LNCAP (cell line): ENCODE measurements at regions not wholly inside any gene's neighbourhood (a gene's known extent, or its start where the extent isn't known, plus 50 kb on each side); places are given as distances from the start of the nearest gene placed in this dataset.

Experiments
- CTCF ChIP-seq: fragments of 450-650 bp; IDR thresholded peaks from 2 replicates; pipeline ENCODE4 v1.5.1; 2017; ENCODE audit warnings: mild to moderate bottlenecking

GRCh38 chr15:93359425-93360131 is 270.6 kb upstream of the RGMA start:
- TF ChIP-seq CTCF, result no peak

GRCh38 chr15:93359060-93359408 is 270.0 kb upstream of the RGMA start:
- no peak for TF ChIP-seq CTCF

GRCh38 chr15:93358166-93359059 is 269.4 kb upstream of the RGMA start:
- TF ChIP-seq CTCF, result no peak

GRCh38 chr15:93348711-93349545 is 259.9 kb upstream of the RGMA start:
- no peak for TF ChIP-seq CTCF

GRCh38 chr15:93347986-93348385 is 259.0 kb upstream of the RGMA start:
- no peak for TF ChIP-seq CTCF

- TF ChIP-seq CTCF, result no peak
These were observed 257.0 kb upstream of the RGMA start for GRCh38 chr15:93345981-93346380.

- no peak for TF ChIP-seq CTCF
These were observed 252.2 kb upstream of the RGMA start for GRCh38 chr15:93341164-93341563.
